HG03066 (cell line): ENCODE measurements at regions not wholly inside any gene's neighbourhood (a gene's known extent, or its start where the extent isn't known, plus 50 kb on each side); places are given as distances from the start of the nearest gene placed in this dataset.
"Not testable (repeated sequence)": the region's sequence is repeated elsewhere in the genome, so short reads cannot be mapped to it uniquely, and the experiment has no call there.

Experiments used
- ATAC-seq: cut with Tn5 transposase; IDR thresholded peaks from one replicate; pipeline ENCODE4 v1.9.1; 2021; ENCODE audit warnings: low read depth; ENCODE audit not compliant: unreplicated experiment

- no peak for ATAC-seq
Measured at GRCh38 chr9:31251386-31251785, 1133.1 kb upstream of the ACO1 start.

GRCh38 chr9:31253800-31254762 is 1130.4 kb upstream of the ACO1 start:
- no peak for ATAC-seq

GRCh38 chr9:31255211-31255610 is 1129.2 kb upstream of the ACO1 start:
- ATAC-seq: no peak

GRCh38 chr9:31259824-31260223 is 1124.6 kb upstream of the ACO1 start:
- no peak for ATAC-seq

DNA sequence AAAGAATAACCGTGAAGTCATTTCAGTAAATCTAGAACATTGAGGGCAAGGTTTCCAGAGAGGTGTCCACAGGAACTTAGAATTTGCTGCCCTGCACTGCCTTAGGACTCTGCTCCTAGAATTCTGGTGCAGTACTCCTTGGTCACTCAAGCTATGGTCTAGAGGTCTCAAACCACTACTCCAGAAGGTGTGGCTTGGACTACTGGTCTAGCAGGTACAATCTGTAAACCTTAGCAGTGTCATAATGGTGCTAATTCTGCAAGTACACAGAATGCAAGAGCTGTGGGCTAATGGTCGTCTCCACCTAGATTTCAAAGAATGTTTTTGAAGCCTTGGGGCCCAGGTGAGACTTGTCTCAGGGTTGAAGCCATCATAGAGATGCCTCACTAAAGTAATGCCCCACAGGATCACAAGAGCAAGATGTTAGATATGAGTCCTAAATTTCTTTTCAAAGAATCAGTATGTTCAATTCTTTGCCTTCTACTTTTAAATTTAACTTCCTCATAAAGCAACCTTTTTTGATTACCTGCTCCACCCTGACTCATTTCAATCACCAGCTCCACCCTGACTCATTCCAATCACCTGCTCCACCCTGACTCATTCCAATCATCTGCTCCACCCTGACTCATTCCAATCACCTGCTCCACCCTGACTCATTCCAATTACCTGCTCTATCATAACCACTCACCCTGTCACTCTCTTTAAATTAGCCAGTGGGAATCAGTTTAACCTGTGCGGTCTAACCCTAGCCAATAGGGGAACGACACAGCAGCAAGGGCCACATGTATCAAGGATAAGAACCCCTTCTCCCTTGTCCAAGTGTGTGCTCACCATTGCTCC is 1111.8 kb upstream of the ACO1 start:
- no peak for ATAC-seq

DNA sequence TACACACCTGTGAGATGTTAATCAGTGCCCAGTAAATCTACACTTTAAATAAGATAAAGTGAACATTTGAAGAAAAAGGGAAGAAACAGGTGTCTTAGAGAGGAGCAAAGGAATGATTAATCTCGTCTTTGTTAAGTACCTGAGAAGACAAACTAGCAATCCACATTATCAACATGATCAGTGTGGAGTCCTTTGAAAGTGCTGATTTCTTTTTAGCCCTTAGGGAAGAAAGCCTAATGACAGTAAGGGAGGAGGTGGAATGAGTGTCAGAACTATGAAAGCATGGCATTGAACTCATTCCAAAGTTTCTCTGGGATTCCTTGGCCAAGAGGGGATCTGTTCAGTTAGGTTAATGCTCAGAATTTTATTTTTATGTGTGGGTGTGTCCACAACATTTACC is 1109.0 kb upstream of the ACO1 start:
- ATAC-seq: no peak

DNA sequence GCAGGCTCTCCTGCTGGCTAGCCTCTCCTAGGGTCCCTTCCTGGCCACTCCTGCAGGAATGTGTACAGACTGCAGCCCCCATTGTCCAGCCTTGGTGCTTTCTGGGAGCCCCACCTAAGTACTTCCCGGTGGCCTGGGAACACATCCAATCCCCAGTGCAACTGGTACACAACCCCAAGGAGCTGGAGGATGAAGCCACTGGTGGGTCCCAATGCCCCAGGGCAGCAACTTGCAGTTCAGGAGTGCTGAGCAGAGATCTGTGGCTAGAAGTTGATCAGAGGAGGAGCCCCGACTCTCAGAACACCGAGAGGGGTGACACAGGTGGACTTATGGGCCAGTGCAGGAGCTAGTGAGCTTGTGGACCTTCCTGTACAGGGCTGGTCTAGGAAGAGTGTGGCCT is 1093.7 kb upstream of the ACO1 start:
- no peak for ATAC-seq

- ATAC-seq: no peak
Measured at GRCh38 chr9:31302620-31303418, 1081.6 kb upstream of the ACO1 start.

- ATAC-seq: no peak
Measured at GRCh38 chr9:31304576-31304975, 1079.9 kb upstream of the ACO1 start.

GRCh38 chr9:31314241-31314640 is 1070.2 kb upstream of the ACO1 start:
- no peak for ATAC-seq

DNA sequence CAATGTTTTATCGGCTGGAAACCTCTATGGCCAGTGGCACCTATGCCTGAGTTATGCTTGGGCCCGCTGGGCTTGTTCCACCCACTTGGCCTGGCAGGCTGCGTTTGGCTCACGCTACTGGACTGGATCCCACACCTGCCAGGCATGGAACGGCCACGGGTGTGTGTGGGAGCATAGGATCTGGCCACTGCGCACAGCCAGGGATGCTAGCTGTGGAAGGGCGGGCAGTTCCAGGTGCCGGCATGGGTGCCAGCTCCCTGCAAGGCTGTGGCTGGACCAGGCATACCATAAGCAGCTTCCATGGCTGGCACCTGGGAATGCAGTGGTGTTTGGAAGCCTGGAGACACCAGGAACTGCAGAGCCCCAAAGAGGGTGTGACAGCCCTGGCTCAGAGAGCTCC is 1063.9 kb upstream of the ACO1 start:
- ATAC-seq: no peak

DNA sequence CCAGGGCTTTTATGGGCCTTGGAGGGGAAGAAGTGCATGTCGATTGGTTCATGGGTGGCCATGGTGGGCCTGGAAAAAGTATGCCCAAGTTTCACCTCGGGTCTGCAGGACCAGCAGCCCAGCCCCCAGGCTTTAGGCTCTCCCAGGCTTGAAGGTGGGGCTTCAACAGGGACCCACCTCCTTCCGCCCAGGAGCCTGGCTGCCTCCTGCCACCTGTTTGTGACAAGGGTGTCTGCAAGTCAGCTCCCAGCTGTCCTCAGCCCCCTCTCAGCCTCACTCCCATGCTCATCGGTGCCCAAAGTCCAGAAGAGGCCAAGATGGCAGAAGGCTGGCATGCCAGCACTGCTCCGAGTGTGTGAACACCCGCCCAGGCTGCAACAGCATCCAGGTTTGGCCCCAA is 1063.2 kb upstream of the ACO1 start:
- ATAC-seq: no peak

- ATAC-seq: no peak
Measured at GRCh38 chr9:31321686-31322085, 1062.8 kb upstream of the ACO1 start.

GRCh38 chr9:31323726-31324444 is 1060.6 kb upstream of the ACO1 start:
- ATAC-seq: no peak

DNA sequence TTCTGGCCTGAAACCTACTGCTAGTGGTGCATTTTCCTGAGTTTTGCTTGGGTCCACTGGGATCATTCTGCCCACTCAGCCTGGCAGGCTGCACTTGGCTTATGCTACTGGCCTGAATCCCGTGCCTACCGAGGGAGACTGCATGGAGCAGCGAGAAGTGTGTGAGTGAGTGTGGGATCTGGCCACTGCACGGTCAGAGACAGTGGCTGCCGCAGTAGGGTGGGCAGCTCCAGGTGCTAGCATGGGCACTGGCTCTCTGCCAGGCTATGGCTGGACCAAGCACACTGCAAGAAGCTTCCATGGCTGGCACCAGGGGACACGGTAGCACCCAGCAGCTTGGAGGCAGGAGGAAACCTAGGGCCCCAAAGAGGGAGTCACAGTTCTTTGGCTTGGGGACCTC is 1058.7 kb upstream of the ACO1 start:
- ATAC-seq: no peak

DNA sequence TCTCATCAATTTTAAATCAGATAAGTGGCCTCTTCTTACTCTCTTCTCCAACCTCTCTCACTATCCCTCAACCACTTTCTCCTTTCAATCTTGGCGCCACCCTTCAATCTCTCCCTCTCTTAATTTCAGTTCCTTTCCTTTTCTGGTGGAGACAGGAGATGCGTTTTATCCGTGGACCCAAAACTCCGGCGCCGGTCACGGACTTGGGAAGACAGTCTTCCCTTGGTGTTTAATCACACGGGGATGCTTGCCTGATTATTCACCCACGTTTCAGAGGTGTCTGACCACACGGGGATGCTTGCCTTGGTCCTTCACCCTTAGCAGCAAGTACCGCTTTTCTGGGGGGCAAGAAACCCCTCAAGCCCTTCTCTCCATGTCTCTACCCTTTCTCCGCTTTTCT is 1057.6 kb upstream of the ACO1 start:
- ATAC-seq: not testable (repeated sequence)

- ATAC-seq: no peak
Measured at GRCh38 chr9:31334837-31335528, 1049.5 kb upstream of the ACO1 start.

- no peak for ATAC-seq
Measured at GRCh38 chr9:31335529-31336234, 1048.8 kb upstream of the ACO1 start.

DNA sequence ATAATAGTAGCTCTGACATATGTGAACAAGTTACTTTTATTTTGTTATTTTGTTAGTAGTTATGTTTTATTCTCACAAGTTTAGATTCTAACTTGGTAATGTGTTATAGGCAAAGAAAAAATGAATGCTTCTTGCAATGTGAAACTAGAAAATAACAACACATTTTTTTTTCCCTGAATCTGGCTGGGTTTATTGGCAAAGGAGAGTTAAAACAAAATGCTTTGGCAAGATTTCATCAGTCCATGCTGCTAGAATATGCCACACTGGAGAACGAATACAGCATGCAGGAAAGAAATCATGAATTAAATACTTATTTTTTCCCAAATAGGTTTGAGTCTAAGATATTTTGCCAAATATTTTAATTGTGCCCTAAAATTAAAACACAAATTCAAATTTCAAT is 1048.1 kb upstream of the ACO1 start:
- no peak for ATAC-seq
